Activated T-cell treated with anti-CD3 and anti-CD28 coated beads, Interleukin-2, amount 50 U/mL, for 4 hours (primary cell): ENCODE measurements at regions not wholly inside any gene's neighbourhood (a gene's known extent, or its start where the extent isn't known, plus 50 kb on each side); places are given as distances from the start of the nearest gene placed in this dataset.

Experiments used
- ATAC-seq, 2 donors: fragments of 200-7000 bp; cut with Tn5 transposase; one replicate each; pipeline ENCODE4 v1.10.0; 2021
- DNase-seq: peaks from one replicate; pipeline ENCODE4 v3.0.0-alpha.2; 2020
- H3K27me3 Mint-ChIP-seq: one replicate; pipeline ENCODE4 v1.8.0; 2021; ENCODE audit warnings: low read depth, mixed read lengths
- H3K36me3 Mint-ChIP-seq: one replicate; pipeline ENCODE4 v1.8.0; 2022; ENCODE audit warnings: mixed read lengths; ENCODE audit not compliant: insufficient read depth
- H3K4me1 Mint-ChIP-seq: one replicate; pipeline ENCODE4 v1.8.0; 2021; ENCODE audit warnings: low read depth, mixed read lengths
- H3K4me3 Mint-ChIP-seq: one replicate; pipeline ENCODE4 v1.8.0; 2021; ENCODE audit warnings: mild to moderate bottlenecking, moderate library complexity, mixed read lengths
- H3K9me3 Mint-ChIP-seq: one replicate; pipeline ENCODE4 v1.8.0; 2021; ENCODE audit warnings: mixed read lengths

DNA sequence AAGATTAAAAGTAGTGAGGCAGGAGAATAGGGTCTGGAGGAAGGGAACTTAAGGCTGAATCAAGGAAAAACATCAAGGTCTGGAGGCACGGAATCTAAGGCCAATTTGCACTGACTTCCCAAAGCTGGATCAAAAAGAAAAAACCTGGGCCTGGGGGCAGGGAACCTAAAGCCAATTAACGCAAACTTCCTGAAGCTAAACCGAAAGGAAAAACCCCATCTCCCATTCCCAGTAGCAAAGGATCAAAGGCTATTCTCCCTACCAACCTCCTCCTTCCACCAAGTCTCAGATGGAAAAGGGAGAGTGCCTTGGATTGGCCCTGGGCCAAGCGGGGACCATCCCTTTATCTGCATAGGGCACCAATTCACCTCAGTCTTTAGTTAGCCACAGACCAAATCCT is 384.2 kb downstream of the GRIN2B start:
- H3K27me3 Mint-ChIP-seq, result no peaks in the 10 kb centered on the region
- H3K9me3 Mint-ChIP-seq, result no peaks in the 10 kb centered on the region
- H3K36me3 Mint-ChIP-seq, result no peaks in the 10 kb centered on the region
- ATAC-seq (no peak), DNase-seq (no peak)
- H3K4me3 Mint-ChIP-seq, result no peak overlapping the region
- H3K4me1 Mint-ChIP-seq, result no peaks in the 10 kb centered on the region

DNA sequence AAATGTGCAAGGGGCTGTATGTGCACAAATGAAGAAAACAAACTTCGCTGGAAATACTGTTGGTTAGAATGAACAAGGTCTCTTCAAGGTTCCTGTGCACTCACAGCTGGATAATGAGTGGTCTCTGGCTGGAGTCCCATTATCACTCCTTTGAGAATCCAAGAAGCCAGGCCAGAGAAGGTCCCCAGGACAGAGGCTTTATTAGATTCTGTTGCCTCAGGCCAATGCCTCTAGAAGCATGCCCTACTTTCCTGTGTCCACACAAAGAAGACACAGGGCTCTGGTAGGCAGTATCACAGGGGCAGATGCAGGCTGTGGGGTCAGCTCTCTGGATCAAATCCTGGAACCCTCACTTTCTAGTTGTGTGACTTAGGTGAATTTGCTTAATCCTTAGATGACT is 384.7 kb downstream of the GRIN2B start:
- Mint-ChIP-seq H3K4me1 (no peaks in the 10 kb centered on the region), H3K9me3 (no peaks in the 10 kb centered on the region), H3K27me3 (no peaks in the 10 kb centered on the region), H3K4me3 (no peak overlapping the region), H3K36me3 (no peaks in the 10 kb centered on the region)
- ATAC-seq (no peak), DNase-seq (no peak)

DNA sequence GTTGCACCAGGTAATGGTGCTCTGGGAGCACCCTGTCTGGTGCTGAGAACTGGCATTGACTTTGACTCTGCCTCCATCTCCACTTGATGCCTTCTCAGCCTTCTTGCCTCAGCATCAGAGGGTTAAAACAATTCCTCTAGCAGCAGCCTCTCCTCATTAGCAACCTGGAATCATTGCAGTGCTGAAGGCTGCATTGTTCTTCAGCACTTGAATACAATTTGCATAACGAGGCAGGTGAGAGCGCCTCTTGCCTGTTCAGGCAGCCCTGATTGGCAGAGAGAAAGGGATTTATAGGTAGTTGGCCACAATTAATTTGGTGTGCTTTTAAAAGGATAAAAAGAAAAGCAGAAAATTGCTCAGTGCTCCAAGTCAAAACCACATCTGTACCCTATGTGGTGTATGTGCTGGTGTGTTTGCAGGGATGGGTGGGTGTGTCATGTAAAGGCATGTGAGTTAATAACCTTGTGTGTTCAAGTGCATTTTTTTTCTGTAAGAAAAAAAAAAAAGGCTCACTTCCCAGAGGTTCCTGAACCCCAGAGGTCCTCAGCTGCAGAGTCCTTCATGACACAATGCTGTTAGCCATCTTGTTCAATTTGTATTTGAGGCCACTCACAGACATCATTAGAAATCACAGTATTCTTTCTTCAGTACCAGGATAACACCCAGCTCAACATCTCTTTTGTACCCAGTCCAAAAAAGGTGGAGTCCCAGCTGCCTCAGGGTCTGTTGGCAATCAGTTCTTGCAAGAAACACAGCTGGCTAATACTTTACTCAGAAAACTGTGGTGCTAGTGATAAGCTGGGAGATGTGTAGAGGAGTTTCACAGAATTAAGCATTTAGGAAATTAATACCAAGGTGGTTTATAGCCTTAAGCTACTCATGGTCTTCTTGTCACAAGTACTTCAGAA is 385.6 kb downstream of the GRIN2B start:
- Mint-ChIP-seq H3K36me3 (no peaks in the 10 kb centered on the region), H3K4me3 (no peak overlapping the region), H3K9me3 (no peaks in the 10 kb centered on the region), H3K4me1 (no peaks in the 10 kb centered on the region), H3K27me3 (peaks cover 2% of the 10 kb centered on the region)
- DNase-seq (no peak), ATAC-seq (no peak)

GRCh38 chr12:13594731-13595514 is 386.5 kb downstream of the GRIN2B start:
- H3K4me3 Mint-ChIP-seq, result no peak overlapping the region
- H3K9me3 Mint-ChIP-seq, result no peaks in the 10 kb centered on the region
- H3K27me3 Mint-ChIP-seq, result peaks cover 2% of the 10 kb centered on the region
- no peaks in the 10 kb centered on the region for H3K4me1 Mint-ChIP-seq
- no peak for DNase-seq
- no peak for ATAC-seq
- no peaks in the 10 kb centered on the region for H3K36me3 Mint-ChIP-seq

DNA sequence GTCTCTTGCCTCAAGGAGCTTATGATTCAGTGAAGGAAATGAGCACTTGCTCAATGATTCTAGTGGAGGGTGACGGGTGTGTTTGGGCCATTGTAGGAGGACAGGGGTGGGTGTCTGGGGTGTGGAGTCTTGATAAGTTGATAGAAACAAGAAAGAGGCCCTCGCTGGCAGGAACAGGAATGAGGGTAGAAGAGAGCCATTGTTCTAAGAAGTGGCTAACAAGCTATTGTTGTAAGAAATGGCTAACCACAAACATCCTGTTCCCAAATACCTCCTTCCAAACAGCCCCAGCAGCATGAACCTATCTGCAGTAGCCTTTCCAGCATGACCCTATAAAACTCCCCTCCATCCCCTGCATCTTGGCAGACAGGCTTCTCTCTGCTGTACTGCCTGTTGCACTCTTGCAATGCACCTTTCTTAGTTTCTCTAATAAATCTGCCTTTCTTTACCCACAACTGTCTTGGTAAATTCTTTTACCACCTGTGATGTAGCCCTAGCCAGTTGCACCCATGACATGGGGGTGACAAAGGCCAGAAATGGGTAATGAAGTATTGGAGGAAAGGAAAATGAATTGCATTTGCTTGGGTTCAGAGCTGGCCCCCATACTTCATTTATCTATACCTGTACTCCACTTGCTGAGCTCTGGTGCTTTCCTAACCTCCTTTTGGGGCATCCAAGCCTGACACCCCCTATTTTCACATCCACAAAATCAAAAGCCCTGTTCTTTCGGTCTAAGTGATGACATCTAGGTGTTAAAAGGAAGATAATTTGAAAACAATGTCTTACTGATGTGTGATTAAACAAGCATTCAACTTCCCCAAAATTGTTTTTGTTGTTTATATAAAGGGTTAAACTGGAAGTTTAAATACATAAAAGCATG is 389.1 kb downstream of the GRIN2B start:
- Mint-ChIP-seq H3K27me3 (peaks cover 2% of the 10 kb centered on the region), H3K36me3 (no peaks in the 10 kb centered on the region), H3K4me3 (no peak overlapping the region), H3K4me1 (no peaks in the 10 kb centered on the region), H3K9me3 (no peaks in the 10 kb centered on the region)
- ATAC-seq (no peak), DNase-seq (no peak)

GRCh38 chr12:13591488-13591887 is 389.9 kb downstream of the GRIN2B start:
- Mint-ChIP-seq H3K4me3 (no peak overlapping the region), H3K9me3 (peaks cover 3% of the 10 kb centered on the region), H3K27me3 (peaks cover 2% of the 10 kb centered on the region), H3K36me3 (no peaks in the 10 kb centered on the region), H3K4me1 (no peaks in the 10 kb centered on the region)
- ATAC-seq (no peak), DNase-seq (no peak)

DNA sequence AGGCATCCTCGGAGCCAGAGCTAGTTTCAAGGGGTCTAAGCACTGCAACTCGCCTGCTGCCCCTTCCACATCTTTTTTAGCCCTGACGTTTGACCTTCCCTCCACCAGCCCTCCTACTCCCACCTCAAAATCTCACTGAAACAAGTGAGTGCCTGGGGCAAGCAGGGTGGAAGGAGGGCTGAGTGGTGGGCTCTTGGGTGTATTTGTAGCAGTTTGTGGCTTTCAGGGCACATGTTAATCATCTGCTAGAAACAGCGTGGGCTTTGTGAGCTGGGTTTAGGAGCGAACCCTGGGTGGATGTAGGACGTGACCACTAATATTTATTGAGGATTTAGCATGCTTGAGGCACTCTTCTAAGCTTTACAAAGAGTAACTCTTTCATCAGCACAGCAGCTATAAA is 390.3 kb downstream of the GRIN2B start:
- no peak for ATAC-seq
- Mint-ChIP-seq H3K36me3 (no peaks in the 10 kb centered on the region), H3K4me3 (no peak overlapping the region), H3K4me1 (no peaks in the 10 kb centered on the region), H3K9me3 (peaks cover 3% of the 10 kb centered on the region), H3K27me3 (peaks cover 2% of the 10 kb centered on the region)
- no peak for DNase-seq

DNA sequence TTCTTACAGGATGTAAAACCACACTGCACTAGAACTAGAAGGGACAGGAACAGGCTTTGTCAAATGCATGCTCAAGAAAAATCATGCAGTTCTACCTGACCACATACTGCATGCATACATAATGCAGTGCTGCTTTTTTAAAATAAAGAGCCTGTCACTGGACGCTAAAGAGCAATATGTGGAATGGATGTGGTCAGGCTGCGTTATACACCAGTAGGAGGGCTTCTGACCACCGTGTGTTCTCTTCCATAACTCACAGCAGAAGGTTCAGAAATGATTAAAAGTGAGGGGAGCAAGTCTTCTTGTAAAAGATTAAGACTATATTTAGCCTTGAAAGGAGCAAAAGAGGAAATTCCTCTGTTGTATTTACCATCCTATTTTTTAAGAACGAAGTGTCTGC is 392.0 kb downstream of the EMP1 start:
- Mint-ChIP-seq H3K4me1 (no peaks in the 10 kb centered on the region), H3K9me3 (peaks cover 3% of the 10 kb centered on the region), H3K36me3 (no peaks in the 10 kb centered on the region), H3K27me3 (peaks cover 2% of the 10 kb centered on the region), H3K4me3 (no peak overlapping the region)
- ATAC-seq (no peak), DNase-seq (no peak)

- H3K27me3 Mint-ChIP-seq, result peaks cover 2% of the 10 kb centered on the region
- ATAC-seq (no peak), DNase-seq (no peak)
- peaks cover 3% of the 10 kb centered on the region for H3K9me3 Mint-ChIP-seq
- no peaks in the 10 kb centered on the region for H3K4me1 Mint-ChIP-seq
- no peaks in the 10 kb centered on the region for H3K36me3 Mint-ChIP-seq
- no peak overlapping the region for H3K4me3 Mint-ChIP-seq
Measured at GRCh38 chr12:13587721-13588390, 391.3 kb downstream of the EMP1 start.

GRCh38 chr12:13586361-13586760 is 389.8 kb downstream of the EMP1 start:
- peaks cover 3% of the 10 kb centered on the region for H3K9me3 Mint-ChIP-seq
- H3K36me3 Mint-ChIP-seq, result no peaks in the 10 kb centered on the region
- H3K27me3 Mint-ChIP-seq, result peaks cover 2% of the 10 kb centered on the region
- ATAC-seq, result no peak
- H3K4me3 Mint-ChIP-seq, result no peak overlapping the region
- no peak for DNase-seq
- H3K4me1 Mint-ChIP-seq, result no peaks in the 10 kb centered on the region

DNA sequence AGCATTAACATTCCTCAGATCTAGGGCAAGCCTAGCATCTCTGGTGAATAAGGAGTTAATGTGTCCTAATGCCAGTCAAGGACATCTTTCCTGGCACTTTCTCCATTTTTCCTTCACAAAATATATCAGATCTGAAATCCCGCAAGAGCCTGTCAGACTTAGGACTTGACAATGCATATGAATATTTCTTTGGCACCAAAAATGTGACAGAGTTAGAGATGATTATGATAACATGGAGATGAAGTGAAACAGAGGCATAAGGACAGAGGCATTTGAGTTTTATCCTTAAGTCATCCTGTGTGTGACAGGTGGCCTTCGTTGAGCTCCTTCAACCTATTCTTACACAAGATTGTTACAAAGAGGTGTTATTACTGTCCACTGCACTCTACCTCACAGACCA is 388.0 kb downstream of the EMP1 start:
- Mint-ChIP-seq H3K36me3 (no peaks in the 10 kb centered on the region), H3K4me1 (no peaks in the 10 kb centered on the region), H3K9me3 (peaks cover 3% of the 10 kb centered on the region), H3K4me3 (no peak overlapping the region), H3K27me3 (no peaks in the 10 kb centered on the region)
- ATAC-seq (no peak), DNase-seq (no peak)

- no peaks in the 10 kb centered on the region for H3K27me3 Mint-ChIP-seq
- H3K9me3 Mint-ChIP-seq, result peaks cover 3% of the 10 kb centered on the region
- no peak for DNase-seq
- ATAC-seq, result no peak
- H3K4me1 Mint-ChIP-seq, result no peaks in the 10 kb centered on the region
- H3K36me3 Mint-ChIP-seq, result no peaks in the 10 kb centered on the region
- H3K4me3 Mint-ChIP-seq, result no peak overlapping the region
Measured at GRCh38 chr12:13583630-13584029, 387.1 kb downstream of the EMP1 start.

DNA sequence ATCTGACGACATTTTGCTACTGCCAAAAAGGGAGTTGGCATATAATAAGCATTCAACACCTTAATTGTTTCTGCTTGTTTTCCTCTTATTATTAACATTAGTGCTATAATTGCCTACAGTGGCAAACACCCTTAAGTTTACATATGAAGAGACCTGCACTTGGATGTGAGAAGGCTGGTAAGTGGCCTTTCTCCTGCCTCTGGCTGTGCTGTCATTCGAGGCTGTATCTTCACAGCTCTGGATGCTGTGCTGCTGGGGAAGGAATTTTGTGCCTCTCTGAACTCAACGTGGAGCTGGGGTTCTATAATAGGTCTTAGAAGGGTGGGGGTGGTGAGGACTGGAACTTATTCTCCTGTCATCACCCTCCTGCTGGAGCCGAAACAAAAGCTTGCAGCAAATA is 385.9 kb downstream of the EMP1 start:
- Mint-ChIP-seq H3K27me3 (no peaks in the 10 kb centered on the region), H3K4me3 (no peak overlapping the region), H3K36me3 (no peaks in the 10 kb centered on the region), H3K9me3 (peaks cover 3% of the 10 kb centered on the region), H3K4me1 (no peaks in the 10 kb centered on the region)
- DNase-seq (no peak), ATAC-seq (no peak)

GRCh38 chr12:13581031-13581430 is 384.5 kb downstream of the EMP1 start:
- H3K9me3 Mint-ChIP-seq, result no peaks in the 10 kb centered on the region
- no peaks in the 10 kb centered on the region for H3K4me1 Mint-ChIP-seq
- ATAC-seq (no peak), DNase-seq (no peak)
- no peak overlapping the region for H3K4me3 Mint-ChIP-seq
- H3K36me3 Mint-ChIP-seq, result no peaks in the 10 kb centered on the region
- no peaks in the 10 kb centered on the region for H3K27me3 Mint-ChIP-seq
